Thyroid gland (tissue), 4 donors: ENCODE measurements at regions not wholly inside any gene's neighbourhood (a gene's known extent, or its start where the extent isn't known, plus 50 kb on each side); places are given as distances from the start of the nearest gene placed in this dataset.

Source experiments
- DNase-seq, 2 donors: peaks; one replicate each; pipeline ENCODE4 v3.0.0-alpha.2; 2019
- H3K27ac ChIP-seq, 3 donors: fragments of 200-600 bp; sonication (generic); 1 replicate in 2 of 3; 2 replicates in 1 of 3; pipeline ENCODE4 v1.5.1; 2016 to 2019; ENCODE audit warnings: mild to moderate bottlenecking in 1 of 3, moderate library complexity in 1 of 3
- H3K27me3 ChIP-seq: fragments of 200-600 bp; sonication (generic); one replicate; pipeline ENCODE4 v1.5.1; 2019
- H3K36me3 ChIP-seq, 2 donors: fragments of 200-600 bp; sonication (generic); one replicate each; pipeline ENCODE4 v1.5.1; 2016 to 2019
- H3K4me1 ChIP-seq, 2 donors: fragments of 200-600 bp; sonication (generic); one replicate each; pipeline ENCODE4 v1.5.1; 2017 to 2019
- H3K4me3 ChIP-seq, 3 donors: fragments of 200-600 bp; sonication (generic); replicated peaks in 1 of 3; 1 replicate in 2 of 3; 2 replicates in 1 of 3; pipeline ENCODE4 v1.5.1; 2016; ENCODE audit warnings: mild to moderate bottlenecking in 1 of 3
- H3K9me3 ChIP-seq: fragments of 200-600 bp; sonication (generic); one replicate; pipeline ENCODE4 v1.5.1; 2017
- CTCF ChIP-seq, 6 experiments: fragments of 200-600 bp in 3 of 6; fragments of 450-650 bp in 3 of 6; sonication (generic) in 3 of 6; IDR thresholded peaks; one replicate each; pipeline ENCODE4 v1.5.1; 2016 to 2019; ENCODE audit warnings: antibody characterized with exemption in 6 of 6, mild to moderate bottlenecking in 2 of 6, inconsistent platforms in 1 of 6, moderate library complexity in 1 of 6
- POLR2A ChIP-seq, 2 donors: fragments of 450-650 bp; IDR thresholded peaks; one replicate each; pipeline ENCODE4 v1.6.1; 2017; ENCODE audit warnings: antibody characterized with exemption in 2 of 2, mild to moderate bottlenecking in 2 of 2, moderate library complexity in 1 of 2
- WGBS, 2 donors: methylation state at CpG; one replicate each; pipeline ENCODE4 v1.1.5; 2017; 5-methylcytosine and 5-hydroxymethylcytosine counted together
- intact Hi-C: fragments of 100-400 bp; cut with DNase I; formaldehyde crosslinking; loops from one replicate; pipeline ENCODE4 v1.15.1; 2023

- Histone ChIP-seq H3K9me3 (no peaks in the 10 kb centered on the region), H3K4me1 (no peaks in the 10 kb centered on the region), H3K36me3 (no peaks in the 10 kb centered on the region), H3K27ac (no peak overlapping the region), H3K27me3 (no peaks in the 10 kb centered on the region), H3K4me3 (no peak overlapping the region)
- intact Hi-C loops: no loop called here
- TF ChIP-seq POLR2A (IDR thresholded peaks at IDR 0.05): no peak
- no peak for TF ChIP-seq CTCF (IDR thresholded peaks at IDR 0.05)
- DNase-seq: no peak
- 70 to 75% methylated on average over 1 of the region's 1 CpG for WGBS, 2 donors
These were observed 398.8 kb downstream of the SEC23A start for GRCh38 chr14:38704220-38704619.

- Histone ChIP-seq H3K27ac (no peak overlapping the region), H3K4me1 (no peaks in the 10 kb centered on the region), H3K36me3 (no peaks in the 10 kb centered on the region), H3K4me3 (no peak overlapping the region), H3K27me3 (no peaks in the 10 kb centered on the region), H3K9me3 (no peaks in the 10 kb centered on the region)
- intact Hi-C loops: no loop called here
- 68 to 92% methylated on average over 3 of the region's 3 CpGs for WGBS, 2 donors
- DNase-seq: no peak
- TF ChIP-seq CTCF (IDR thresholded peaks at IDR 0.05) (no peak), POLR2A (IDR thresholded peaks at IDR 0.05) (no peak)
These were observed 406.1 kb downstream of the SEC23A start for GRCh38 chr14:38696925-38697324.

- DNase-seq: no peak
- TF ChIP-seq POLR2A (IDR thresholded peaks at IDR 0.05) (no peak), CTCF (IDR thresholded peaks at IDR 0.05) (no peak)
- Histone ChIP-seq H3K27me3 (no peaks in the 10 kb centered on the region), H3K27ac (no peak overlapping the region), H3K36me3 (no peaks in the 10 kb centered on the region), H3K9me3 (no peaks in the 10 kb centered on the region), H3K4me1 (no peaks in the 10 kb centered on the region), H3K4me3 (no peak overlapping the region)
- intact Hi-C loops: no loop called here
- WGBS, 2 donors: 66 to 90% methylated on average over 2 of the region's 2 CpGs
These were observed 409.6 kb downstream of the SEC23A start for GRCh38 chr14:38693423-38693822.

GRCh38 chr14:38669027-38669426, 413.1 kb upstream of the CLEC14A start:
- H3K27ac ChIP-seq: no peak overlapping the region
- H3K9me3 ChIP-seq: no peaks in the 10 kb centered on the region
- no peaks in the 10 kb centered on the region for H3K4me1 ChIP-seq
- 76 to 84% methylated on average over 3 of the region's 3 CpGs for WGBS, 2 donors
- H3K27me3 ChIP-seq: no peaks in the 10 kb centered on the region
- no peak overlapping the region for H3K4me3 ChIP-seq
- DNase-seq: no peak
- no peaks in the 10 kb centered on the region for H3K36me3 ChIP-seq
- intact Hi-C loops: no loop called here
- TF ChIP-seq CTCF (IDR thresholded peaks at IDR 0.05) (no peak), POLR2A (IDR thresholded peaks at IDR 0.05) (no peak)

GRCh38 chr14:38663382-38663781, 407.5 kb upstream of the CLEC14A start:
- Histone ChIP-seq H3K4me3 (no peak overlapping the region), H3K27me3 (no peaks in the 10 kb centered on the region), H3K36me3 (no peaks in the 10 kb centered on the region), H3K9me3 (no peaks in the 10 kb centered on the region), H3K27ac (no peak overlapping the region), H3K4me1 (no peaks in the 10 kb centered on the region)
- TF ChIP-seq CTCF (IDR thresholded peaks at IDR 0.05) (no peak), POLR2A (IDR thresholded peaks at IDR 0.05) (no peak)
- no peak for DNase-seq
- intact Hi-C loops: no loop called here
- 91 to 98% methylated on average over 1 of the region's 1 CpG for WGBS, 2 donors
